HCT116 (cell line): ENCODE measurements at regions not wholly inside any gene's neighbourhood (a gene's known extent, or its start where the extent isn't known, plus 50 kb on each side); places are given as distances from the start of the nearest gene placed in this dataset.
"Not testable (repeated sequence)": the region's sequence is repeated elsewhere in the genome, so short reads cannot be mapped to it uniquely, and the experiment has no call there.

Source experiments
- EZH2 ChIP-seq: fragments of 200-600 bp; sonication (generic); IDR thresholded peaks from 2 replicates; pipeline ENCODE4 v1.6.1; 2017; ENCODE audit warnings: antibody characterized with exemption, mixed run types
- JUND ChIP-seq: IDR thresholded peaks from 2 replicates; pipeline ENCODE4 v1.6.1; 2012
- POLR2A ChIP-seq: IDR thresholded peaks from 2 replicates; pipeline ENCODE4 v1.7.0; 2011; ENCODE audit warnings: borderline replicate concordance; ENCODE audit not compliant: insufficient read depth, insufficient read length; ENCODE audit errors: extremely low read depth
- POLR2AphosphoS5 ChIP-seq: IDR thresholded peaks from 2 replicates; pipeline ENCODE4 v1.6.1; 2011; ENCODE audit warnings: mild to moderate bottlenecking, low read depth, low read length, moderate library complexity
- RAD21 ChIP-seq: IDR thresholded peaks from 2 replicates; pipeline ENCODE4 v1.6.1; 2012; ENCODE audit warnings: low read depth, mild to moderate bottlenecking
- SP1 ChIP-seq: IDR thresholded peaks from 2 replicates; pipeline ENCODE4 v1.6.1; 2012; ENCODE audit warnings: low read depth
- TCF7L2 ChIP-seq: IDR thresholded peaks from 2 replicates; pipeline ENCODE4 v1.7.0; 2011; ENCODE audit warnings: borderline replicate concordance, inconsistent platforms; ENCODE audit not compliant: insufficient read depth, insufficient read length; ENCODE audit errors: extremely low read depth
- ZFX ChIP-seq: fragments of 450-650 bp; IDR thresholded peaks from 2 replicates; pipeline ENCODE4 v1.6.1; 2017
- TF ChIP-seq, protein P1 (sequence below), 3 experiments: fragments of 200-600 bp in 1 of 3; sonication (generic) in 1 of 3; IDR thresholded peaks in 2 of 3; conservative IDR thresholded peaks in 1 of 3; 2 replicates each; pipeline ENCODE4 v1.5.1; 2012 to 2017; ENCODE audit warnings: low read depth in 2 of 3, low read length in 2 of 3, antibody characterized with exemption in 1 of 3, borderline replicate concordance in 1 of 3, control low read depth in 1 of 3, mild to moderate bottlenecking in 1 of 3, mixed read lengths in 1 of 3, mixed run types in 1 of 3, moderate library complexity in 1 of 3; ENCODE audit not compliant: insufficient read depth in 1 of 3
- TF ChIP-seq, protein P2 (sequence below): IDR thresholded peaks from 2 replicates; pipeline ENCODE4 v1.6.1; 2012
- TF ChIP-seq, protein P3 (sequence below): IDR thresholded peaks from 2 replicates; pipeline ENCODE4 v1.6.1; 2012; ENCODE audit warnings: low read depth

DNA sequence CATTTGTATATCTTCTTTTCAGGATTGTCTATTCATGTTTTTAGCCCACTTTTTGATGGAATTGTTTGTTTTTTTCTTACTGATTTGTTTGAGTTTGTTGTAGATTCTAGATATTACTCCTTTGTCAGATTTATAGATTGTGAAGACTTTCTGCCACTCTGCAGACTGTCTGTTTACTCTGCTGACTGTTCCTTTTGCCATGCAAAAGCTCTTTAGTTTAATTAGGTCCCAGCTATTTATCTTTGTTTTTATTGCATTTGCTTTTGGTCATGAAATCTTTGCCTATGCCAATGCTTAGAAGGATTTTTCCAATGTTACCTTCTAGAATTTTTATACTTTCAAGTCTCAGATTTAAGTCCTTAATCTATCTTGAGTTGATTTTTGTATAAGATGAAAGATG lies 564.0 kb upstream of the NECTIN3 start:
- TF ChIP-seq SP1, JUND, ZFX, EZH2, TCF7L2, POLR2AphosphoS5, RAD21, POLR2A: not testable (repeated sequence)
- TF ChIP-seq, protein P1, sequence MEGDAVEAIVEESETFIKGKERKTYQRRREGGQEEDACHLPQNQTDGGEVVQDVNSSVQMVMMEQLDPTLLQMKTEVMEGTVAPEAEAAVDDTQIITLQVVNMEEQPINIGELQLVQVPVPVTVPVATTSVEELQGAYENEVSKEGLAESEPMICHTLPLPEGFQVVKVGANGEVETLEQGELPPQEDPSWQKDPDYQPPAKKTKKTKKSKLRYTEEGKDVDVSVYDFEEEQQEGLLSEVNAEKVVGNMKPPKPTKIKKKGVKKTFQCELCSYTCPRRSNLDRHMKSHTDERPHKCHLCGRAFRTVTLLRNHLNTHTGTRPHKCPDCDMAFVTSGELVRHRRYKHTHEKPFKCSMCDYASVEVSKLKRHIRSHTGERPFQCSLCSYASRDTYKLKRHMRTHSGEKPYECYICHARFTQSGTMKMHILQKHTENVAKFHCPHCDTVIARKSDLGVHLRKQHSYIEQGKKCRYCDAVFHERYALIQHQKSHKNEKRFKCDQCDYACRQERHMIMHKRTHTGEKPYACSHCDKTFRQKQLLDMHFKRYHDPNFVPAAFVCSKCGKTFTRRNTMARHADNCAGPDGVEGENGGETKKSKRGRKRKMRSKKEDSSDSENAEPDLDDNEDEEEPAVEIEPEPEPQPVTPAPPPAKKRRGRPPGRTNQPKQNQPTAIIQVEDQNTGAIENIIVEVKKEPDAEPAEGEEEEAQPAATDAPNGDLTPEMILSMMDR (IDR thresholded peaks at IDR 0.05 in 2 of 3, conservative IDR thresholded peaks at IDR 0.05 in 1 of 3; ENCODE audit: borderline replicate concordance in 1 of 3, insufficient read depth in 1 of 3, low read depth in 2 of 3, low read length in 2 of 3), result not testable (repeated sequence)
- TF ChIP-seq, protein P2, sequence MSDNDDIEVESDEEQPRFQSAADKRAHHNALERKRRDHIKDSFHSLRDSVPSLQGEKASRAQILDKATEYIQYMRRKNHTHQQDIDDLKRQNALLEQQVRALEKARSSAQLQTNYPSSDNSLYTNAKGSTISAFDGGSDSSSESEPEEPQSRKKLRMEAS, result not testable (repeated sequence)
- TF ChIP-seq, protein P3, sequence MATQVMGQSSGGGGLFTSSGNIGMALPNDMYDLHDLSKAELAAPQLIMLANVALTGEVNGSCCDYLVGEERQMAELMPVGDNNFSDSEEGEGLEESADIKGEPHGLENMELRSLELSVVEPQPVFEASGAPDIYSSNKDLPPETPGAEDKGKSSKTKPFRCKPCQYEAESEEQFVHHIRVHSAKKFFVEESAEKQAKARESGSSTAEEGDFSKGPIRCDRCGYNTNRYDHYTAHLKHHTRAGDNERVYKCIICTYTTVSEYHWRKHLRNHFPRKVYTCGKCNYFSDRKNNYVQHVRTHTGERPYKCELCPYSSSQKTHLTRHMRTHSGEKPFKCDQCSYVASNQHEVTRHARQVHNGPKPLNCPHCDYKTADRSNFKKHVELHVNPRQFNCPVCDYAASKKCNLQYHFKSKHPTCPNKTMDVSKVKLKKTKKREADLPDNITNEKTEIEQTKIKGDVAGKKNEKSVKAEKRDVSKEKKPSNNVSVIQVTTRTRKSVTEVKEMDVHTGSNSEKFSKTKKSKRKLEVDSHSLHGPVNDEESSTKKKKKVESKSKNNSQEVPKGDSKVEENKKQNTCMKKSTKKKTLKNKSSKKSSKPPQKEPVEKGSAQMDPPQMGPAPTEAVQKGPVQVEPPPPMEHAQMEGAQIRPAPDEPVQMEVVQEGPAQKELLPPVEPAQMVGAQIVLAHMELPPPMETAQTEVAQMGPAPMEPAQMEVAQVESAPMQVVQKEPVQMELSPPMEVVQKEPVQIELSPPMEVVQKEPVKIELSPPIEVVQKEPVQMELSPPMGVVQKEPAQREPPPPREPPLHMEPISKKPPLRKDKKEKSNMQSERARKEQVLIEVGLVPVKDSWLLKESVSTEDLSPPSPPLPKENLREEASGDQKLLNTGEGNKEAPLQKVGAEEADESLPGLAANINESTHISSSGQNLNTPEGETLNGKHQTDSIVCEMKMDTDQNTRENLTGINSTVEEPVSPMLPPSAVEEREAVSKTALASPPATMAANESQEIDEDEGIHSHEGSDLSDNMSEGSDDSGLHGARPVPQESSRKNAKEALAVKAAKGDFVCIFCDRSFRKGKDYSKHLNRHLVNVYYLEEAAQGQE, result not testable (repeated sequence)
